Amniotic epithelial cell (primary cell): ENCODE measurements at regions not wholly inside any gene's neighbourhood (a gene's known extent, or its start where the extent isn't known, plus 50 kb on each side); places are given as distances from the start of the nearest gene placed in this dataset.

ENCODE experiments used
- DNase-seq: peaks from one replicate; pipeline ENCODE4 v3.0.0-alpha.2; 2010; ENCODE audit warnings: low read depth

DNA sequence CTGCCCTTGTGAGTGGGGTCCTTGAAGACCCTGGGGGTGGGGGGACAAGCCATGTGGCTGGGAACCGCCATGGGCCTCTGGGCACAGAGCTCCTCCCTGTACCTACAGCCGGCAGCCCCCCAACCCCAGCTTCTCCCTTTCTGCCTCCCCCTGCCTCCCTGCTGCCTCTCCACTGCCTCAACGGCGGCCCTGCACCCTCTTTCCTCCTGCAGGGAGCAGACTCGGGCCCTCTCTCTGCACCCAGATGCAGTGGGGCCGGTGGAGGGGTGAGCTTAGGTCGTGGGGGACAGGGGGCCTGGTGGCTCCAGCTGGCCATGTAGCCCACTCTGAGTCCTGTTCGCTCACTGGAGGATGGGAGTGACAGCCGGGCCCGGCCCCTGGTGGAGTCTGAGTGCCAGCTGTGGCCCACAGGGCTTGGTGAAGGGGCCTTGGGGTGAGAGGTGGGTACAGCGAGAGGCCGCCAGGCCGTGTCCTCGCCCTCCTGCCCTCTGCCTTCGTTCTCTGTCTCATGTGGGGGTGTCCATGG lies 139.3 kb upstream of the COL5A1 start:
- no peak for DNase-seq

DNA sequence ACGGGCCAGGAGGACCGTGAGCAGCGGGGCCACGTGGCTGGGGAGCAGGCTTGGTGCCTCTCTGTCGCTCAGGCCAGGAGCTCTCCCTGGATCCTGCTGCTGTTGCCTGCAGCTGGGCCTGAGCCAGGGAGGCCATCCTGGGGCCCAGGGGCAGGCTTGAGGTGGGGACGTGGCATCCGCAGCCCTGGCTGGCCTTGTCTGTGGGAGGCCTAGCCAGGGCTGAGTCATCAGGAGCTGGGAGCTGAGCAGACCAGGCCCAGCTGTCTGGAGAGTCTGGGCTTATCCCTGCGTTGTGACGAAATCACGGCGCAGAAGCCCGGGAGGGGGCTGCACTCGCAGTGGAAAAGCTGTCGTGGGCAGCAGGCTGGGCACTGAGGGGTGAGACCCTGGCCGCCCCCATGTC lies 138.8 kb upstream of the COL5A1 start:
- DNase-seq: peak; percentile 99

DNA sequence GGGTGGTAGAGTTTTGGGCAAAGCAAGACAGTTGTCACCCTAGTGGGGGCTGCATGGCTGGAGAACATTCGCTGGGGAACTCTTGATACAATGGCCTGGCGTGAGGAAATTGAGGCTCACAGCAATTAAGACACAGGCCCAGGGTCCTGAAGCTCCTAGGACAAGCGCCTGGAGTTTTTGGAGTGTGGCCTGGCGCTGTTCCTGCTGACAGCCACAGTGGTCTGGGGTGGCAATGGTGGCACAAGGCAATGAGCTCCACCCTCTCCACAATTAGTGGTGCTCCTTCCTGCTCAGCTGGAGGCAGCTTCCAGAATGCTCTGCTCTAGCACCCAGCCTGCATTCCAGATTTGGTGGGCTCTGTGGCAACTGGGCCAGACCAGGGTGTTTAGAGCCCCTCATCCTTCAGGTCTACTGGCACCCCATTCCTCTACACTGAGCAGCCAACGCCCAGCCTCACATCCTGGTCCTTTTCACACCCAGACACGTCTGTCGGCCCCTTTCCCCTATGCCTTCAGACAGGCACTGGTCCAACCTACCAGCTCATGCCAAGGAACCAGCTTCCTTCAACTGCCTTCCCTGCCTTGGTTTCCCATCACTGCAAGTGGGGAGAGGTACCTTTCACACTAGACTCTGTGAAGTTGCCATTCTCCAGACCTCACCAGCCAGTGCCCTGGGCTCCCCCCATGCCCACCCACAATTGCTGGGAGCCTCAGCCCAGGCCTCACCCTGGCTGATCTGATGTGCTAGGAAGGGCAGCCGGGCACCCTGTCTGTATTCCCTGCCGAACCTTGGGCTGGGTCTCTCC lies 138.1 kb upstream of the COL5A1 start:
- no peak for DNase-seq

DNA sequence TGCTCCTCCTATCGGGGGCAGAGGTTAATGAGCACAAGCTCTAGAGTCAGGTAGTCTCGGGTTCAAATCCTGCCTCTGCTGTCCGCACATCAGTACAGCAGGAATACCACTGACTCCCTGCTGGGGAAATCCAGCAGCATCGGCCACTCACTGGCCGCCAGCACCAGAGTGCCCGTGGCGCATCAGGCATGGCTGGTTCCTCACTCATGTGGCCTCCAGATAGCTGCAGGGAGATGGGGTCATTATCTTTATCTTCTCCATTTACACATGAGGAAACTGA lies 137.6 kb upstream of the COL5A1 start:
- DNase-seq: no peak

DNA sequence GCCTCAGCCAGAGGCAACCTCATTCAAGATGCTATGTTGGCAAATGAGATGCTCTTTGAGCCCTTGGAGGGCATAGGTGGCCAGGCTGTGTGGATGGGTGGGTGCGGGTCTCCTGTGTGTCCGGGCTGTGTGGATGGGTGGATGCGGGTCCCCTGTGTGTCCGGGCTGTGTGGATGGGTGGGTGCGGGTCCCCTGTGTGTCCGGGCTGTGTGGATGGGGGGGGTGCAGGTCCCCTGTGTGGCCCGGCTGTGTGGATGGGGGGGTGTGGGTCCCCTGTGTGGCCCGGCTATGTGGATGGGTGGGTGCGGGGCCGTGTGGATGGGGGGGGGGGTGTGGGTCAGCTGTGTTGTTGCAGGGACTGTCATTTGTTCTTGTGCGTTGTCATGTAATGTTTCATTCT lies 136.6 kb upstream of the COL5A1 start:
- DNase-seq: no peak

DNA sequence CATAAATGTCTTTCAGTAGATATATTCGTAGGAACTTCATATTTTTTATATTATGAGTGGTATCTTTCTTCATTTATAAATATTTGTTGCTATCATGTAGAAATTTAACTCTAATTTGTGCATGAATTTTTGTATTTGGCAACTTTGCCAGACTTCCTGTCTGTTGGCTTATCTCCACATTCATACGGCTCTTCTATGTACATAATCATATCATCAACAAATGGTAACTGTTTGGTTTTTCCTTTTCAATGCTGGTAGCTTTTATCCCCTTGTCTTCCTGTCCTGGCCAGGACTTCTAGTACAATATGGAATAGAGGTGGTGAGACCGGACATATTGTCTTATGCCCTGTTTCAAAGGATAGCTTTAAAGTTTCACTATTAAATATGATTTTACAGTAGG lies 132.3 kb upstream of the COL5A1 start:
- DNase-seq: no peak

DNA sequence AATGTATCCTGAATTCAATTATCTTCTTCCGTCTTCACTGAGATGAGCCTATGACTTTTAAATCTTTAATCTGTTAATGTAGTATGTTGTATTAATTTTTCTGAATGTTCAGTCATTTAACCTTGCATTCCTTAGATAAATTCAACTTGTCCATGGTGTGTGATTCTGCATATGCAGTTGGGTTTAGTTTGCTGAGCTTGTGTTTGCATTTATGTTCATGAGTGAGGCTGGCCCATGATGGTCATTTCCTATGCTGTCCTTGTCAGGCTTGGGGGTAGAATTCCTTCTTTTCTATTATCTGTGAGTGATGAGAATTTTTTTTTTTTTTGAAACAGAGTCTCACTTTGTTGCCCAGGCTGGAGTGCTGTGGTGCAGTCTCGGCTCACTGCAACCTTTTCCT lies 131.8 kb upstream of the COL5A1 start:
- DNase-seq: no peak

DNA sequence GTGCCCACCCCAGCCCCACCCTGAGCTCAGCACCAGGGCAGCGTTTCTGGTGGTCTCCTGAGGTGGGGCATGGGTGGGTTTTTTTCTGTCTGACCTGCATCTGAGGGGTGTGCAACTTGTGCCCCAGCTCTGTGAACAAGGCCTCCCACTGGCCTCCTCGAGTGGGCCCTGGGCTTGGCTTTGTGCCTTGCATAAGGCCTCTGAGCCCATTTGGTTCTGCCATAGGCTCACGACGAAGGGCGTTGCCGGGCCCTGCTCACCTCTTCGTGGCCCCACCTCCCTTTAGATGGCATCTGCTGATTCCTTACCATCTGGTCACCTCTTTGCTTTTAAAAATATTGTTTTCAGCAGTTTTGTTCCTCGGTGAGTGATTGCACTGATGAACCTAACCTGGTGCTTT lies 127.1 kb upstream of the COL5A1 start:
- DNase-seq: no peak

DNA sequence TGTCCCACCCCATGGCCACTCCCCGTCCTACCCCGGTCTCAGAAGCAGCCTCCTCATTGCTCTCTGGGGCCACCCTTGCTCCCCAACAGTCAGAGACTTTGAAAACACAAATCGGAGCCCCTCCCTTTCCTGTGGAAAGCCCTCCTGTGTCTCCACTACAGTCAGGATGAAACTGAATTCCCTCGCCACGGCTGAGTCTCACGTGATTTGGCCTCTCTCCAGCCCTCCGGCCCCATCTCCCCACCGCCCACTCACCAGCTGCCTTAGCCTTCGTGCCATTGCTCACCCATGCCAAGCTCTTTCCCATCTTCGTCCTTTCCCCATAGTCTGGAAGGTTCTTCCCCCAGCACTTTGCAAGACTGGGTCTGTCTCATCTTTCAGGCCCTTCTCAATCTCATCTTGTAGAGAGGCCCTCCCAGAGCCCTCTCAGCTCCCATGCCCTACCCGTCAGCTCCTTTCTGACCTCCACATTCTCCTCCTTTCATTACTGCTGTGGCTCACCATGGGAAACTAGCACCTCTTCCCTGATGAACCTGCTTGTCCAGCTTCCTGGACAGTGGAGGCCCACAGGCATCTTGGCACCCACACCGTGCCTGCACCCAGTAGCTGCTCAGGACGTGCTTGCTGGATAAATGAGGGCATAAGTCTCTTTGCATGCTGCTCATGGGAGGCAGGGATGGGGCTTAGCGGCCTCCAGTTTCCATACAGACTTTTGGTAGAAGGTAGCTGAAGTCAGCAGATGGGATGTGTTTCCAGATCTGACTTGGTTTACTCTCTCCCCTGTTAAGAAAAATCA lies 126.4 kb upstream of the COL5A1 start:
- DNase-seq: peak; percentile 70

DNA sequence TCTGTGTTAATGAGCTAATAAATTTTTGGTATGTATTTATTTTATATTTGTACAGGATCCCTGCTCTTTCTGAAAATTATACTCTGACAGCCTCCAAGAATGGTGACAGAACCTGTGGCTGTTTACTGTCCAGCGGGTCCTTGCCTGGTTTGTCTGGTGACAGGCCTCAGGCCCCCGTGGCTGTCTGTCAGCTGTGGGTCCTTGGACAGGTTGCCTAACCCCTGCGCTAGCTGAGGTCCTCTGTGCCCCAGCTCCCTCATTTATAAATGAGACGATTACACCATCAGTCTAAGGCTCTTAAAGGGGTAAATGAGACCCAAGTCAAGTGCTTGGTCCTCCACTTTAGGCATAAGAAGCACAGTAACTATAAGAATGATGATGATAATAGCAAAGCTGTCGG lies 125.1 kb upstream of the COL5A1 start:
- no peak for DNase-seq

DNA sequence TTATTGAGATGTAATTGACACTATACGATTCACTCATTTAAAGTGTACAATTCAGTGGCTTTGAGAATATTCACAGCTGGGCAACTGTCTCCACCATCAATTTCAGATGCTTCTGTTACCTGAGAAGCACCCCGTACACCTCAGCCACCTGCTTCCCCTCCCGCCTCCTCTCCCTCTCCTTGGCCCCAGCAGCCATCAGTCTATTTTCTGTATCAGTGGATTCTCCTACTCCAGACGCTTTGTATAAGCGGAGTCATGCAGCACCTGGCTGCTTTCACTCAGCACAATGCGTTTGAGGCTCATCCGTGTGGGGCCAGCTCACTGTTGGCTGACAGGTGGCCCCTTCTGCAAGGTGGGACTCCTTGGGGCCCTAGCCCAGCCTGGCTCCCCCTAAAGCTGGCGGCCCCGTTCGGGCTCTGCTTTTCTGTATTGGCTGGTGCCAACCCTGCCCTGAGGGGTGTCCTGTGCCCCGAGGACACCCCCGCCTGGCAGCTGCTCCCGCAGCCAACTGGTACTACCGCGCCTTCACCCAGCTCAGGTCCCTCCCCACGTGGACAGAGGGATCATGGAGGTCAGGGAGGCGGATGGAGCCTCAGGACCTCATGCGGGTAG lies 124.4 kb upstream of the COL5A1 start:
- no peak for DNase-seq

DNA sequence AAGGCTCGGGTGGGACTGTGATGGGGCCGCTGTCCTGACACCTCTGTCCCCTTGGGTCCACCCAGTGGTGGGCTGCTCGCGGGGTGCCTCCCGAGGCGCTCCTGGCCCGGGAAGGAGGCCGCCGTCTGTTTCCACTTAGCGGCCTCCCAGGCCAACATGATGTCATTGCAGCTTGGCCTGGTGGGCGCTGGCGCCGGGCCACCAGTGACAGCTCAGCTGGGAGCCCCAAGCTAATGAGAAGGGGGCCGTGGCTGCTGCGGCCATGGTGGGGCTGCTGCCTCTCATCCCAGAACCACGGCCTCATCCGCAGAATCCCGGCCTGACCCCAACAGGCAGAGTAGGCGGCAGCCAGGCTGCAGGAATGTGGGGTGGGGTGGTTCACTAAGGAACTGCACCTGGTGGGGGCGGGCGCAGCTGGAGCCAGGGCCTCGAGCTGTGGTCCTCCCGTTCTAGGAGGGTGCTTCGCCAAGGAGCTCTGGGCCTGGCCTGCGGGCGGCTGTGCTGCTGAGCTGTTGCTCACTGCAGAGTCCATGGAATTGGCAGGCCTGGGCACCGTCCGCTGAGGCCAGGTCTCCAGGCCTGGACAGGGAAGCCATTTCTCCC lies 123.5 kb upstream of the COL5A1 start:
- DNase-seq: no peak

DNA sequence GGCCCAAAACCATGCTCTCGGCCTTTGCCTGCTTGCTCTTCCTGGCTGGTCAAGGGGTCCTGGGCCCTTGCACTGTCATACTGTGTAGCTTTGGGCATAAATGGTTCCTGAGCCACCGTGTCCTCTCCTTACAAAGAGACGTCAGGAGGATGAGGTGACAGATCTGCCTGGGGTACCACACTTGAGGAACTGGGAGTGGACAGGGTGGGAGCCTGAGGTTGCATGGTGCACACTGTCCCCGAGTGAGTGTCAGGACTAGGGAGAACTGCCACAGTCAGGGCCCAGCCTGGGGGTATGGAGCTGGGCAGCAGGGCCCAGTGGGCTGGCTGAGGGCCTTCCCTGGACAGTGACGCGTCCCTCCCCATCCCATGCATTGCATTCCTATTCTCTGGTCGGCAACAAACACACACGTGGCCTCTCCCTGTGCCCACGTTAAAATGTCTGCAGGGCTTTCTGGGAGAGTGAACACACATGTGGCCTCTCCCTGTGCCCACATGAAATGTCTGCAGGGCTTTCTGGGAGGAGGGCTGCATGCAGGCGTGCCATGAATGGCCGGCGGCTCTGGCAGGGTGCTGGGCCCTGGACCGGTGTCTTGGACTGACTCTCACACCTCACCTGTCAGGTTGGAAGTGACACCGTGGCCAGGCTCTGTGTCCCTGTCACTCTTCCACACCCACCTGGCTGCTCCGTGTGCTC lies 122.1 kb upstream of the COL5A1 start:
- DNase-seq: no peak

DNA sequence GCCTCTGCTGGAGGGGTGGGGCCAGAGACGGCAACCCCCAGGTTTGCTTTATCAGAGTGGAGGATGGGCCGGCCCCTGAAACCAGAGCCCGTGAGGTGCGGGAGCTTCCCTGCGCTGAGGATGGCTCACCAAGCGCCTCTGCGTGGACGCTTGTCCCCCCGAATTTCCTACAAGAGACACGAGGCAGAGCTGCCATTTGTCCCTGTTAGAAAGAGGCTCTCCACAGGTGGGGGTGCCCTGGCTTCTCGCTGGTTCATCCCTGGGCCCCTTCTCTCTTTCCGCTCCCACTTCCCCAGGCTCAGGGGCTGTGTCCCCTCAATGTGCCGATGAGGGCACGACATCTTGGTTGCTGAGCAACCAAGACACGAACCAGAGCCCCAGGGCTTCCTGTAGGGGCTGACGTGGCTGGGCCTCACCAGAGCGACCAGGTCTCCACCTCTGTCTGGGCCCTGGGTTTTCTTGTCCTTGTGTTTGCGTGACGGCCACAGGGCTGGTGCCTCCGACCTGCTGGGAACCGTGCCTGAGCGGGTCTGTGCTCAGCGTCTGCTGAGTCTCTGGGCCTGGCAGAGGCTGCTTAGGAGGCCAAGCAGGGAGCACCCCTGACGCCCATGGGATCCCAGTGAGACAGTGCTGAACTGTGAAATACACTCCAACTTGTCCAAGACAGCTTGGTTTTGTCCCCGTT lies 119.6 kb upstream of the COL5A1 start:
- DNase-seq: no peak

DNA sequence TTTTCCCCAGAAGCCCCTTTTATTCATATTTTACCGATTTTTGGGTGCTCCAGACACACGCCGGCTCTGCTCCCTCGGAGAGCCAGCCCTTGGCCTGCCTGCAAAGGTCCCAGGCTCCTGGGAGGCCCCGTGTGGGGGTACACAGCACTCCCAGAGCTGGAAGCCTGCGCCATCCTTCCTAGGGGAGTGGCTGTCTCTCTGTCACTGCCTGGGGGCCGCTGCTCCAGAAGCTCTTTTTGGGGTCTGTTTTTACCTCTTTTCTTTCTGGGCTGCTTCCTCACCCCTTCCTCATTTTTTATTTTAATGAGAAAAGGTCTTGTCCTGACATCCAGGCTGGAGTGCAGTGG lies 119.1 kb upstream of the COL5A1 start:
- DNase-seq: no peak

DNA sequence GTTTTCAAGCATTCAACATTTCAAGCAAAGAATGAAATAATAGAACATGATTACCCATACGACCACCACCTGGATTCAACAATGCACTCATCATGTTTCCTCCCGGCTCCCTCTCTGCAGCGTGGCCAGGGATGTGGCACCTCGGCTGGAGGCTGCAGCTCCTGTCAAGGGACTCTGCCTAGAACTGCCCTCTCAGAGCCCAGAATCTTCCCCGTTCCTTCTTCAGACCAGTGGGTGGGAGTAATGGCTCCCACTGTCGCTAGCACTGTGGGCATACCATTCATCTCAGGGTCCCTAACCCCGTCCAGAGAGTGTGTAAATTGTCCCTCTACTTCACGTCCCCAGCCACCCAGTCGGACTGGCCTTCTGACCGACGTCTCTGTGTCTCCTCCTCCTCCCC lies 118.6 kb upstream of the COL5A1 start:
- DNase-seq: no peak

DNA sequence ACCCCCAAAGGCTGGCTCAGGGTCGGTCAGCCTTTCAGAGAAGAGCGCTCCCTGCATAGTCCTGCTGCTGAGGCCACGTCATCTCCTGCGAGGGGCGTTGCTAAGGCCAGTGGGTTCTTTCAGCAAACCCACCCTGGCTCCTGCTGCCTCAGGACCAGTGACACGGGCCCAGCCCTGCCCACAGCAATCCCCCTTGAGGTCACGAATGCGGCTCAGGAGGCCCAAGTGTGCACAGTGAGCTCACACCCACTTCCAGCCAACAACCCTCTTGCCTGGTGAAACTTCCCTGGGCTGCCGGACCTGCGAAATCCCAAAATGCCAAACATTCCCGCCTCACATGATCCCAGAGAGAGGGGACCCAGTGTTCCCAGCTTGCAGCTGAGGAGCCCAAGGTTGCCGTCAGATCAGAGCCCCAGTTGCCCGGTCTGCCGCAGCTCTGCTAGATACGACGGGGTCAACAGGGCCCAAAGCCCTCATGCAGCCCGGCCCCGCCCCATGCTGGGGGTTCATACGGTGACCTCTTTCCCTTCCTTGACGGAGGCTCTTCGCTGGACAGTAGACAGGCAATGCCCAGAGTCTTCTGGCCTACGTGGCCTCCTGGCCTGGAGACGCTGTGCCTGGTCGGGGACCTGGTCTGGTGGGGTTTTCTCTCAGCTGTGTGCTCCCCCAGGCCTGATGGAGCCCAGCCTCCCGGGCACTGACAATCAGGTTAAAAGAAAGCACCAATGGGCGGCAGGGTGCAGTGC lies 116.4 kb upstream of the COL5A1 start:
- DNase-seq: no peak

DNA sequence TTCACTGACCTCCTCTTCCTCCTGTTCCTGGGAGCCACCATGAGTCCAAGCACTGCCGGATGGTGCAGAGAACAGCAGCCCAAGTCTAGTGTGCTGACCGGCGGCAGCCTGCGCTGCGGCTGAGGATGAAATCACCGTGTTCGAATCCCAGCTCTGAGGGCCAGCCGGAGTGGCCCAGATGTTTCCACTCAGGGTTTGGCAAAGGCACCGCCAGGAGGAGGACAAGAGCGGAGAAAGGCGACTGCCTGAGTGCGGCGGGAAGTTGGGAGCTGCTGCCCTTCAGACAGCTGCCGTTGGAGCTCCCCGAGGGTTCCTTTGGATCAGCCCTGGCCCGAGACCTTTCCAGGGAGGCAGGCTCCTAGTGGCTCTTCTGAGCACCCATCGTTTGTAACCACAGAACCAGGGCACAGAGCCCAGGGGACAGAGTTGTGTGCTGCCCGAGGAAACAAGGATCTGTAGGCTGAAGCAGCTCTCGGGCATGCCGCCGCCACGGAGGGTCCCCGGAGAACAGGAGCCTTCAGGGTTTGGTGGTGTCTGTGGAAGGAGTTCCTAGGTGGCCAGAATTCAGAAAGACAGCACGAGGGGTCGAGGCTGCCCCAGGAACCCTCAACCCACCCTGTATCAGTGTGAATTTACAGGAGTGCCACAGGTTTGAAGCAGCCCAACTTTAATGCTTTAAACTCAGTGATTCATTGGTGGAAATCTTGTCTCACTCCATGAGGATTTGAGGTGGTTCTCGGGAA lies 115.6 kb upstream of the COL5A1 start:
- DNase-seq: no peak

DNA sequence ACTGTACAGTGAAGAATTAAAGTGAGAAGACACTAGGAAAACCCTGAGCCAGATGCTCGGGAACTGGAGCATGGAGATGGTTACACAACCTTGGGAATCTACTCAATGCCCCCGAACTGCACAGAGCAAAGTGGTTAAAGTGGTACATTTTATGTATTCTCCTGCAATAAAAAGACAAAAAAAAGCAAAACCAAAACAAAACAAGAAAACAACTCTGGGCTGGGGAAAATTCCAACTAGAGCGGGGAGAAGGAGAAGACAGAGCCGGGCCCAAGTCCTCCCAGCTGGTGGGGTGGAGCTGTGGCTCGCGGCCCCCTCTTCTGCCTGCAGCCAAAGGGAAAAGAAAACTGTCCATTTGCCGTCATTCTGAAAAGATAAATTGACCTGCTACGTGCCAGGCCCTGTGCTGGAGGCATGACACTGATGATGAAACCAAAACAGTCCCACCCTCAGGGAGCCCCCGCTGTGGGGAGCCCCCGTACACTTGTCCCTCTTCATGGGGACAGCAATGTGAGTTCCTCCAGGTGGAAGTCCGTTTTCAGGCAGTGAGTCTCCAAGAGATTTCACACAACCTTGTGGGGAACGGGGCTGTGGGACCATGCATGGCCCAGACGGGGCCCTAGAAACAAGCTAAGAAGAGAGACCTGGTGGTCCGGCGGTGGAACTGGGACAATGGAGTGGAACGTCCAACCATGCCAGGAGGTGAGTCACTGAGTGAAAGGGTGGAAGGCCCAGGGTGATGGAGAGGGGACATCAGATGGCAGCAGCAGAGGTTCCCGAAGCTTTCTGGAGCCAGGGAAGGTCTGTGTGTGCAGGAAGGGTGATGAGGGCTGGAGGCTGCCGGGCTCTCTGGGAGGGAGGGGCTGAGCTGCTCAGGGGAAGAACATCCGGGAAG lies 114.8 kb upstream of the COL5A1 start:
- DNase-seq: peak; percentile 35
